Stomach (tissue), 4 donors: ENCODE measurements at regions not wholly inside any gene's neighbourhood (a gene's known extent, or its start where the extent isn't known, plus 50 kb on each side); places are given as distances from the start of the nearest gene placed in this dataset.

Experiments used
- EP300 ChIP-seq: sonication (generic); formaldehyde crosslinking; IDR thresholded peaks from one replicate; pipeline ENCODE4 v1.6.1; 2017; ENCODE audit warnings: antibody characterized with exemption
- POLR2A ChIP-seq, 4 donors: fragments of 450-650 bp; IDR thresholded peaks; one replicate each; pipeline ENCODE4 v1.6.1; 2016; ENCODE audit warnings: antibody characterized with exemption in 4 of 4, control low read depth in 2 of 4, mild to moderate bottlenecking in 1 of 4, moderate library complexity in 1 of 4
- POLR2AphosphoS5 ChIP-seq, 3 donors: sonication (generic); formaldehyde crosslinking; IDR thresholded peaks; one replicate each; pipeline ENCODE4 v1.6.1; 2016; ENCODE audit warnings: antibody characterized with exemption in 3 of 3
- TF ChIP-seq, protein P1 (sequence below), 7 experiments: fragments of 450-650 bp in 4 of 7; fragments of 200-600 bp in 3 of 7; sonication (generic) in 3 of 7; IDR thresholded peaks; one replicate each; pipeline ENCODE4 v1.5.1; 2016 to 2019; ENCODE audit warnings: antibody characterized with exemption in 7 of 7, control low read depth in 2 of 7, mild to moderate bottlenecking in 1 of 7

DNA sequence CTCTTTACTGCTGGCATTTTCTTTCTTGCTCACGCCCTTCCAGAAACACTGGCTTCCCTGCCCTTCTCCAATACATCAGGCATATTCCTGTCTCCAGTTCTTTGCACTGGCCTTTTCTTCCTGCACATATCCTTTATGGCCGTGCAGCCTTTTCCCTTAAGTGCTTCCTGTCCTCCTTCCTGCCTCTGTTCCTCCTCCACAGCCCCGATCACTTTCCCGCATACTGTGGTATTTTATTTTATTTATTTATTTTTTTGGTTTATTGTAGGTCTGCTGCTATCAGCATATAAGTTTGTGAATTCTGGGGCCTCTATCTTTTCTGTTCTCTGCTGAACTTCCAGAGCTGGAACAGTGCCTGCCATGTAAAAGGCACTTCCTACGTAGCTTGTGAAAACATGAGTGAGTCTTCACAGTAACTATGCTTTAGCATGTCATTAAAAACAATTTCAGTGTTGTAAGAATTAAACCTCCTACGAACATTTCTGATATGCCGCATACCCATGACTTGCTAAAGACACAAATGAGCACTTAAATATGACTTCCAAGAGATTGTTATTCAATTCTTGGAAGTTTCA is 289.1 kb downstream of the TRIB2 start:
- TF ChIP-seq, protein P1, sequence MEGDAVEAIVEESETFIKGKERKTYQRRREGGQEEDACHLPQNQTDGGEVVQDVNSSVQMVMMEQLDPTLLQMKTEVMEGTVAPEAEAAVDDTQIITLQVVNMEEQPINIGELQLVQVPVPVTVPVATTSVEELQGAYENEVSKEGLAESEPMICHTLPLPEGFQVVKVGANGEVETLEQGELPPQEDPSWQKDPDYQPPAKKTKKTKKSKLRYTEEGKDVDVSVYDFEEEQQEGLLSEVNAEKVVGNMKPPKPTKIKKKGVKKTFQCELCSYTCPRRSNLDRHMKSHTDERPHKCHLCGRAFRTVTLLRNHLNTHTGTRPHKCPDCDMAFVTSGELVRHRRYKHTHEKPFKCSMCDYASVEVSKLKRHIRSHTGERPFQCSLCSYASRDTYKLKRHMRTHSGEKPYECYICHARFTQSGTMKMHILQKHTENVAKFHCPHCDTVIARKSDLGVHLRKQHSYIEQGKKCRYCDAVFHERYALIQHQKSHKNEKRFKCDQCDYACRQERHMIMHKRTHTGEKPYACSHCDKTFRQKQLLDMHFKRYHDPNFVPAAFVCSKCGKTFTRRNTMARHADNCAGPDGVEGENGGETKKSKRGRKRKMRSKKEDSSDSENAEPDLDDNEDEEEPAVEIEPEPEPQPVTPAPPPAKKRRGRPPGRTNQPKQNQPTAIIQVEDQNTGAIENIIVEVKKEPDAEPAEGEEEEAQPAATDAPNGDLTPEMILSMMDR (IDR thresholded peaks at IDR 0.05), result no peak
- no peak for TF ChIP-seq POLR2A (IDR thresholded peaks at IDR 0.05)
- no peak for TF ChIP-seq POLR2AphosphoS5 (IDR thresholded peaks at IDR 0.05)
- TF ChIP-seq EP300, result no peak
